Spinal cord (tissue), 9 donors: ENCODE measurements at regions not wholly inside any gene's neighbourhood (a gene's known extent, or its start where the extent isn't known, plus 50 kb on each side); places are given as distances from the start of the nearest gene placed in this dataset.
"Not testable (repeated sequence)": the region's sequence is repeated elsewhere in the genome, so short reads cannot be mapped to it uniquely, and the experiment has no call there.

Experiments used
- DNase-seq, 6 donors: peaks; one replicate each; pipeline versions ENCODE4 v3.0.0 to v3.0.0-alpha.2; 2013 to 2015; ENCODE audit warnings: low spot score in 6 of 6, low read depth in 4 of 6
- H3K27ac ChIP-seq: one replicate; pipeline ENCODE4 v1.5.1; 2013; ENCODE audit warnings: low read depth, low read length, control low read depth
- H3K27me3 ChIP-seq: one replicate; pipeline ENCODE4 v1.6.1; 2013; ENCODE audit warnings: low read length; ENCODE audit not compliant: control insufficient read depth, insufficient read depth
- H3K36me3 ChIP-seq: one replicate; pipeline ENCODE4 v1.6.1; 2013; ENCODE audit warnings: low read length; ENCODE audit not compliant: control insufficient read depth, insufficient read depth
- H3K4me1 ChIP-seq: one replicate; pipeline ENCODE4 v1.6.1; 2013; ENCODE audit warnings: low read length; ENCODE audit not compliant: control insufficient read depth, insufficient read depth
- H3K4me3 ChIP-seq: one replicate; pipeline ENCODE4 v1.5.1; 2013; ENCODE audit warnings: low read depth, low read length, control low read depth
- H3K9me3 ChIP-seq: one replicate; pipeline ENCODE4 v1.6.1; 2013; ENCODE audit warnings: low read length; ENCODE audit not compliant: control insufficient read depth, insufficient read depth
- WGBS: methylation state at CpG from one replicate; pipeline ENCODE4 v1.1.5; 2013; ENCODE audit warnings: missing lambda C conversion rate; ENCODE audit not compliant: insufficient coverage; 5-methylcytosine and 5-hydroxymethylcytosine counted together
- donor health status: healthy.

- not testable (repeated sequence) for H3K27ac ChIP-seq, H3K4me1 ChIP-seq, H3K9me3 ChIP-seq, DNase-seq, H3K4me3 ChIP-seq, H3K27me3 ChIP-seq, H3K36me3 ChIP-seq
- no CpG with 5 or more reads among the region's 2 CpGs for WGBS
These were observed 514.1 kb upstream of the ADGRB3 start for GRCh38 chr6:68120954-68121353.

DNA sequence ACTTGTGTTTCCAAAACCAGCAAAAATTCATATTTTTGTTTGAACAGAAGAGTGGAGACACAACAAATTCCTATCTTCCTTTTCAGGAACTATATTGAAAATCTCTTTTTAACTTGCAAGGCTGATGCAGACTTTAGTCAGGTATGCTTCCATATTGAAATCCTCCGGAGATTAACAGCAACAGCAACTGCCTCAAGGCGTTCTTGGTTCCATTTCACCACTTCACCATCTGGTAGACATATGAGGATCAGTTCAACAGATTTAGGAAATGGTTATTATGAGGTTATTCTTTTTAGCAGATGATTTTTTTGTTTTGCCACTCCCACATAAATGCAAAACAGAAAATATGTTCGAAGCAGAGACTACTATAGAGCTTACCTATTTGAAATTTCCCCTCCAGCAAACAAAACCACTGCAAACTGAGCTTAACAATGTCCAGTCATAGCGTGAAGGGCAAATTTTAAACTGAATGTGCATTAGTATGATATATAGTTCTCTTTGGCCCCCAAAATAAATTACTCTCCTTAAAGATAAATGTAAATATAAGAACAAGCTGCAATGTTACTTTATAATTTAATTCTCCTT is 520.5 kb upstream of the ADGRB3 start:
- WGBS = no CpG with 5 or more reads among the region's 4 CpGs
- Histone ChIP-seq H3K36me3 (no peaks in the 10 kb centered on the region), H3K9me3 (no peaks in the 10 kb centered on the region), H3K4me3 (no peak overlapping the region), H3K27me3 (no peaks in the 10 kb centered on the region), H3K27ac (no peak overlapping the region), H3K4me1 (no peaks in the 10 kb centered on the region)
- peak in 1 of 6 donors; percentile 6 for DNase-seq

- H3K4me3 ChIP-seq = no peak overlapping the region
- no peaks in the 10 kb centered on the region for H3K36me3 ChIP-seq
- no peaks in the 10 kb centered on the region for H3K9me3 ChIP-seq
- no peak for DNase-seq
- no peaks in the 10 kb centered on the region for H3K4me1 ChIP-seq
- no CpG with 5 or more reads among the region's 2 CpGs for WGBS
- no peak overlapping the region for H3K27ac ChIP-seq
- H3K27me3 ChIP-seq = no peaks in the 10 kb centered on the region
These were observed 526.7 kb upstream of the ADGRB3 start for GRCh38 chr6:68108233-68108835.

DNA sequence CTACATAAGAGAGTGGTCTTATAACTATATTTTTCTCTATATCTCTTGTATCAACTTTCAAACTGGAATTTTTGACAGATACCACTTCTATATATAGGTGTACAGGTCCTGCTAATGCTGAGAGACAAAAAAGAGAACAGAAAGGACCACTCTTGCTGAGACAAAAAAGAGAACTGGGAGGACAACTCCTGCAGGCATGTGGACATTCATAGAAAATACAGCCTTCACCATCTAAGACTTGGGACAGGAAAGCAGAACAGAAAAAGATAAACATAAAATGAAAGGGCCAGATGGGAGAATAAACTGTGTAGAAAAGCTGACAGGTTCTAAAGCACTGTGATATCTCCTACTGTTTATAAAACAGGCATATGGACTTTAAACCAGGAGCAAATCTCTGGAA is 541.0 kb upstream of the ADGRB3 start:
- Histone ChIP-seq H3K27ac (no peak overlapping the region), H3K4me3 (no peak overlapping the region), H3K36me3 (no peaks in the 10 kb centered on the region), H3K27me3 (no peaks in the 10 kb centered on the region), H3K9me3 (no peaks in the 10 kb centered on the region), H3K4me1 (no peaks in the 10 kb centered on the region)
- peak in 1 of 6 donors; percentile 7 for DNase-seq

GRCh38 chr6:68087399-68088133 is 547.5 kb upstream of the ADGRB3 start:
- H3K9me3 ChIP-seq = no peaks in the 10 kb centered on the region
- no peak overlapping the region for H3K4me3 ChIP-seq
- no peaks in the 10 kb centered on the region for H3K36me3 ChIP-seq
- H3K27ac ChIP-seq = no peak overlapping the region
- no peaks in the 10 kb centered on the region for H3K4me1 ChIP-seq
- WGBS = no CpG with 5 or more reads among the region's 1 CpG
- H3K27me3 ChIP-seq = no peaks in the 10 kb centered on the region
- DNase-seq = no peak

DNA sequence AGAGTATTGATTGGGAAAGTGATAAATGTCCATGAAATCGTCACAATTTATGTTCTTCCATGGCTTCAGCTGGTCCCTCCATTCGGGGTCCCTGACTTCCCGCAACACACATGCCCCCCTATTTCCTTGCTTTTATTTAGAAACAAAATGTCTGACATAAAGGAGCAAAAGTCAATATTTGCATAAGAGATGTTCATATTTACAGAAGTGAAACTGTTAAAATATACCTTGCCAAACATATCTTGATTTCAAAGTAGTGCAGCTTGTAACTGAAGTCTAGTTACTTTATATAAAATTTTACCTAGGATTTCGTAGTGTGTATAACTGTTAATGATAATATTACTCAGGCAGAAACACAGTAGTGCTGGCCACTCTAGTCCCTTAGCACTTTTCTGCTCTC is 548.9 kb upstream of the ADGRB3 start:
- Histone ChIP-seq H3K36me3 (no peaks in the 10 kb centered on the region), H3K4me3 (no peak overlapping the region), H3K9me3 (no peaks in the 10 kb centered on the region), H3K27me3 (no peaks in the 10 kb centered on the region), H3K27ac (no peak overlapping the region), H3K4me1 (no peaks in the 10 kb centered on the region)
- DNase-seq = no peak
- no CpG with 5 or more reads among the region's 4 CpGs for WGBS

DNA sequence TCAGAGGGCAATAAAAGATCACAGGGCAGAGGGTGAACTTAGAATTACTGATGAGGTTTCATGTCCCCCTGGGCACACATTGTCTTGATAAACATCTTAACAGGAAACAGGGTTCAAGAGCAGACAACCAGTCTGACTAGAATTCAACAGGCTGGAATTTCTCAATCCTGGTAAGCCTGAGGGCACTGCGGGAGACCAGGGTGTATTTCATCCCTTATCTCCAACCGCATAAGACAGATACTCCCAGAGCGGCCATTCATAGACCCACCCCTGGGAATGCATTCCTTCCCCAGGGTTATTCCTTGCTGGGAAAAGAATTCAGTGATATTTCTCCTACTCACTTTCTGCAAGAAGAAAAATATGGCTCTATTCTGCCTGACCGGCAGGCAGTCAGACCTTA is 549.5 kb upstream of the ADGRB3 start:
- not testable (repeated sequence) for H3K27me3 ChIP-seq, H3K4me1 ChIP-seq, DNase-seq, H3K27ac ChIP-seq, H3K4me3 ChIP-seq, H3K36me3 ChIP-seq, H3K9me3 ChIP-seq
- 100% methylated on average over 2 of the region's 4 CpGs for WGBS

- DNase-seq = no peak
- Histone ChIP-seq H3K9me3 (no peaks in the 10 kb centered on the region), H3K4me3 (no peak overlapping the region), H3K4me1 (no peaks in the 10 kb centered on the region), H3K27ac (no peak overlapping the region), H3K27me3 (no peaks in the 10 kb centered on the region), H3K36me3 (no peaks in the 10 kb centered on the region)
These were observed 553.0 kb upstream of the ADGRB3 start for GRCh38 chr6:68082086-68082485.

DNA sequence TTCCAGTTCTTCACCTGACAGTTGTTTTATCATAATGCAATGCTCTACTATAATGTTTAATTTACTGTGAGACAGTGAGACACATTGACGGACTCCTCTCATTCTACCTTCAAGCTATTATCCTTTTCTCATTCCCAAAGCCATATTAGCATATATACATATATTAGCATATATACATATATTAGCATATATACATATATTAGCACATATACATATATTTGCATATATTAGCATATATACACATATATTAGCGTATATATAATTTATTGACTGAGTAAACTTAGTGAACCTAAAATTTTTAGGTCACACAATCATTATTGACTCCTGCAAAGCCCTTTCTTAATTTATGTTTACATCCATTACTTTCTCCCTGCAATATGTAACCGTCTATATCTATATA is 555.0 kb upstream of the ADGRB3 start:
- no peak for DNase-seq
- H3K4me1 ChIP-seq = no peaks in the 10 kb centered on the region
- no peak overlapping the region for H3K27ac ChIP-seq
- H3K9me3 ChIP-seq = no peaks in the 10 kb centered on the region
- no CpG with 5 or more reads among the region's 3 CpGs for WGBS
- H3K4me3 ChIP-seq = no peak overlapping the region
- H3K27me3 ChIP-seq = no peaks in the 10 kb centered on the region
- no peaks in the 10 kb centered on the region for H3K36me3 ChIP-seq

DNA sequence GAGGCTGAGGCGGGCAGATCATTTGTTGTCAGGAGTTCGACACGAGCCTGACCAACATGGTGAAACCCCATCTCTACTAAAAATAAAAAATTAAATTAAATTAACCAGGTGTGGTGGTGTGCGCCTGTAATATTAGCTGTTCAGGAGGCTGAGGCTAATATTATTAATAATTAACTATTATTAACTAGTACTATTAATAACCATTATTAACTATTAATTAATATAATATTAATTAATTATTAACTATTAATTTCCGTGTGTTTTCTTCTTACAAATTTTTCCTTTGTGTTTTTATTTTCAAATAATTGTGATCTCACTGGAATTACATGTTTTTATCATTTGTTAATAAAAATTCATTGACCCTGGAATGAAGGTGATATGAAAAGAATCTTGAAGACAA is 557.4 kb upstream of the ADGRB3 start:
- H3K36me3 ChIP-seq = no peaks in the 10 kb centered on the region
- no peaks in the 10 kb centered on the region for H3K9me3 ChIP-seq
- H3K4me1 ChIP-seq = no peaks in the 10 kb centered on the region
- no peak for DNase-seq
- H3K27me3 ChIP-seq = no peaks in the 10 kb centered on the region
- no peak overlapping the region for H3K4me3 ChIP-seq
- WGBS = no CpG with 5 or more reads among the region's 5 CpGs
- H3K27ac ChIP-seq = no peak overlapping the region
